ENCODE measurements at regions not wholly inside any gene's neighbourhood (a gene's known extent, or its start where the extent isn't known, plus 50 kb on each side); places are given as distances from the start of the nearest gene placed in this dataset.

GRCh38 chr2:4528773-4529172 is 825.4 kb downstream of the DCDC2C start:
- TF ChIP-seq ZNF561 (tag by site-specific recombination; IDR thresholded peaks at IDR 0.05; ENCODE audit: borderline replicate concordance) (no peak), ZFHX2 (tag by site-specific recombination; conservative IDR thresholded peaks at IDR 0.05) (no peak)
- H3K36me3 ChIP-seq (ENCODE audit: control insufficient read depth in 2 of 2, insufficient read depth in 1 of 2, low read length in 2 of 2) = no peaks in the 10 kb centered on the region
- CTCF ChIA-PET = no interaction called here
- no peaks in the 10 kb centered on the region for H3K9me3 ChIP-seq (ENCODE audit: control insufficient read depth, insufficient read depth, low read depth, low read length)
- H3K4me3 ChIP-seq (ENCODE audit: low read depth, low read length) = no peak overlapping the region
- POLR2A ChIA-PET = no interaction called here
- H3K27ac ChIP-seq (ENCODE audit: extremely low read depth, low read depth, low read length) = no peak overlapping the region
- no peaks in the 10 kb centered on the region for H3K4me1 ChIP-seq (ENCODE audit: control insufficient read depth, insufficient read depth, low read length)

- POLR2A ChIA-PET = no interaction called here
- no peak for TF ChIP-seq ZNF555 (tag by site-specific recombination; conservative IDR thresholded peaks at IDR 0.05)
- TF ChIP-seq ZNF488 (tag by site-specific recombination; IDR thresholded peaks at IDR 0.05) = no peak
- no peak for TF ChIP-seq ZNF518A (tag by site-specific recombination; conservative IDR thresholded peaks at IDR 0.05; ENCODE audit: low read depth)
- TF ChIP-seq ZBTB48 (tag by site-specific recombination; IDR thresholded peaks at IDR 0.05) = no peak
- no peak for TF ChIP-seq ZNF624 (tag by site-specific recombination; IDR thresholded peaks at IDR 0.05)
- TF ChIP-seq ZNF621 (tag by site-specific recombination; IDR thresholded peaks at IDR 0.05) = no peak
- TF ChIP-seq ZNF140 (tag by site-specific recombination; IDR thresholded peaks at IDR 0.05) = no peak
- TF ChIP-seq ZSCAN16 (tag by site-specific recombination; IDR thresholded peaks at IDR 0.05) = no peak
- CTCF ChIA-PET = no interaction called here
- no peaks in the 10 kb centered on the region for H3K4me1 ChIP-seq (ENCODE audit: control insufficient read depth, insufficient read depth, low read length)
- H3K4me3 ChIP-seq (ENCODE audit: low read depth, low read length) = no peak overlapping the region
- H3K36me3 ChIP-seq (ENCODE audit: control insufficient read depth in 2 of 2, insufficient read depth in 1 of 2, low read length in 2 of 2) = no peaks in the 10 kb centered on the region
- no peak overlapping the region for H3K27ac ChIP-seq (ENCODE audit: extremely low read depth, low read depth, low read length)
- H3K9me3 ChIP-seq (ENCODE audit: control insufficient read depth, insufficient read depth, low read depth, low read length) = no peaks in the 10 kb centered on the region
These were observed 826.4 kb downstream of the DCDC2C start for GRCh38 chr2:4529738-4530137.

GRCh38 chr2:4530231-4530630 is 826.9 kb downstream of the DCDC2C start:
- ChIA-PET POLR2A (no interaction called here), CTCF (no interaction called here)
- no peak overlapping the region for H3K27ac ChIP-seq (ENCODE audit: extremely low read depth, low read depth, low read length)
- H3K4me1 ChIP-seq (ENCODE audit: control insufficient read depth, insufficient read depth, low read length) = no peaks in the 10 kb centered on the region
- H3K9me3 ChIP-seq (ENCODE audit: control insufficient read depth, insufficient read depth, low read depth, low read length) = no peaks in the 10 kb centered on the region
- H3K36me3 ChIP-seq (ENCODE audit: control insufficient read depth in 2 of 2, insufficient read depth in 1 of 2, low read length in 2 of 2) = no peaks in the 10 kb centered on the region
- no peak overlapping the region for H3K4me3 ChIP-seq (ENCODE audit: low read depth, low read length)
- TF ChIP-seq ZNF692 (tag by site-specific recombination; IDR thresholded peaks at IDR 0.05) (no peak), ZNF747 (tag by site-specific recombination; IDR thresholded peaks at IDR 0.05) (no peak), ZNF341 (tag by site-specific recombination; IDR thresholded peaks at IDR 0.05; ENCODE audit: low read depth) (no peak), ZNF660 (tag by site-specific recombination; IDR thresholded peaks at IDR 0.05) (no peak), IKZF3 (tag by site-specific recombination; IDR thresholded peaks at IDR 0.05) (no peak), HOXC10 (CRISPR knock-in tag; IDR thresholded peaks at IDR 0.05) (no peak), ZNF501 (tag by site-specific recombination; IDR thresholded peaks at IDR 0.05) (no peak), ZFP3 (tag by site-specific recombination; IDR thresholded peaks at IDR 0.05; ENCODE audit: low read depth) (no peak), ZNF19 (tag by site-specific recombination; IDR thresholded peaks at IDR 0.05; ENCODE audit: low read depth) (no peak), ZBTB20 (tag by site-specific recombination; IDR thresholded peaks at IDR 0.05) (no peak), ZNF324 (tag by site-specific recombination; IDR thresholded peaks at IDR 0.05) (no peak), SCRT1 (tag by site-specific recombination; IDR thresholded peaks at IDR 0.05; ENCODE audit: borderline replicate concordance) (no peak), SCRT2 (tag by site-specific recombination; IDR thresholded peaks at IDR 0.05) (no peak), ZNF354C (tag by site-specific recombination; IDR thresholded peaks at IDR 0.05; ENCODE audit: borderline replicate concordance, low read depth) (no peak), ZNF221 (tag by site-specific recombination; IDR thresholded peaks at IDR 0.05; ENCODE audit: borderline replicate concordance) (no peak), BCL11A (tag by site-specific recombination; IDR thresholded peaks at IDR 0.05; ENCODE audit: low read depth) (no peak), PBX3 (CRISPR knock-in tag; IDR thresholded peaks at IDR 0.05) (no peak)
